ENCODE measurements at regions not wholly inside any gene's neighbourhood (a gene's known extent, or its start where the extent isn't known, plus 50 kb on each side); places are given as distances from the start of the nearest gene placed in this dataset.

- TF ChIP-seq ZNF24 (tag by site-specific recombination; IDR thresholded peaks at IDR 0.05) (no peak), CTCF (tag by site-specific recombination; IDR thresholded peaks at IDR 0.05) (no peak), HOXD13 (CRISPR knock-in tag; IDR thresholded peaks at IDR 0.05; ENCODE audit: borderline replicate concordance) (no peak), ZXDB (tag by site-specific recombination; IDR thresholded peaks at IDR 0.05) (no peak), AEBP2 (tag by site-specific recombination; IDR thresholded peaks at IDR 0.05; ENCODE audit: borderline replicate concordance) (no peak)
Observed at GRCh38 chr10:4434105-4434504, 391.9 kb upstream of the AKR1E2 start.
